ENCODE measurements at regions not wholly inside any gene's neighbourhood (a gene's known extent, or its start where the extent isn't known, plus 50 kb on each side); places are given as distances from the start of the nearest gene placed in this dataset.

- no peaks in the 10 kb centered on the region for H3K27me3 ChIP-seq
- H3K4me2 ChIP-seq = peak overlapping the region; percentile 79
- peak overlapping the region; percentile 86 for H3K27ac ChIP-seq
- 0 out of 2 replicates have a peak overlapping the region, but pooled peaks have one; percentile 17 for H3K4me3 ChIP-seq
- peaks cover 70% of the 10 kb centered on the region for H3K4me1 ChIP-seq
- no peak for TF ChIP-seq Cebpa-rat (IDR thresholded peaks at IDR 0.05)
- peak overlapping the region; percentile 30 for H3K9ac ChIP-seq
- no peaks in the 10 kb centered on the region for H4K20me1 ChIP-seq
- no peaks in the 10 kb centered on the region for H3K9me3 ChIP-seq
- no peaks in the 10 kb centered on the region for H3K36me3 ChIP-seq
These were observed 117.5 kb upstream of the HGF start for GRCh38 chr7:81887098-81888090.

GRCh38 chr7:81886211-81886764 is 116.4 kb upstream of the HGF start:
- Histone ChIP-seq H3K9ac (peak overlapping the region; percentile 16; the same call in 1 of the 2 replicates), H3K36me3 (no peaks in the 10 kb centered on the region), H3K27me3 (no peaks in the 10 kb centered on the region), H3K27ac (peak overlapping the region; percentile 86), H3K9me3 (no peaks in the 10 kb centered on the region), H3K4me2 (peak overlapping the region; percentile 79), H4K20me1 (no peaks in the 10 kb centered on the region), H3K4me1 (peaks cover 81% of the 10 kb centered on the region), H3K4me3 (no peak overlapping the region)
- no peak for TF ChIP-seq Cebpa-rat (IDR thresholded peaks at IDR 0.05)

GRCh38 chr7:81884817-81885216 is 115.0 kb upstream of the HGF start:
- Histone ChIP-seq H3K27me3 (no peaks in the 10 kb centered on the region), H3K4me3 (no peak overlapping the region), H3K9me3 (no peaks in the 10 kb centered on the region), H3K9ac (no peak overlapping the region), H3K27ac (peak overlapping the region; percentile 57), H4K20me1 (no peaks in the 10 kb centered on the region), H3K4me1 (peaks cover 85% of the 10 kb centered on the region), H3K4me2 (peak overlapping the region; percentile 79), H3K36me3 (no peaks in the 10 kb centered on the region)
- no peak for TF ChIP-seq Cebpa-rat (IDR thresholded peaks at IDR 0.05)

- Histone ChIP-seq H3K27ac (peak overlapping the region; percentile 57; the same call in 1 of the 2 replicates), H3K36me3 (no peaks in the 10 kb centered on the region), H3K9ac (no peak overlapping the region), H3K27me3 (no peaks in the 10 kb centered on the region), H3K4me1 (peaks cover 80% of the 10 kb centered on the region), H3K4me3 (no peak overlapping the region), H4K20me1 (no peaks in the 10 kb centered on the region), H3K9me3 (no peaks in the 10 kb centered on the region), H3K4me2 (no peak overlapping the region)
- no peak for TF ChIP-seq Cebpa-rat (IDR thresholded peaks at IDR 0.05)
These were observed 114.0 kb upstream of the HGF start for GRCh38 chr7:81883801-81884393.

GRCh38 chr7:81882086-81882485 is 112.2 kb upstream of the HGF start:
- Histone ChIP-seq H3K9me3 (no peaks in the 10 kb centered on the region), H3K4me3 (peak overlapping the region; percentile 5; the same call in 1 of the 2 replicates), H3K36me3 (no peaks in the 10 kb centered on the region), H4K20me1 (no peaks in the 10 kb centered on the region), H3K27me3 (no peaks in the 10 kb centered on the region), H3K4me1 (peaks cover 62% of the 10 kb centered on the region), H3K27ac (peak overlapping the region; percentile 61), H3K9ac (no peak overlapping the region), H3K4me2 (peak overlapping the region; percentile 58)
- no peak for TF ChIP-seq Cebpa-rat (IDR thresholded peaks at IDR 0.05)

- no peak overlapping the region for H3K9ac ChIP-seq
- H3K9me3 ChIP-seq = no peaks in the 10 kb centered on the region
- no peak overlapping the region for H3K4me2 ChIP-seq
- no peaks in the 10 kb centered on the region for H3K27me3 ChIP-seq
- H4K20me1 ChIP-seq = no peaks in the 10 kb centered on the region
- TF ChIP-seq Cebpa-rat (IDR thresholded peaks at IDR 0.05) = no peak
- no peak overlapping the region for H3K27ac ChIP-seq
- H3K4me3 ChIP-seq = no peak overlapping the region
- peaks cover 20% of the 10 kb centered on the region for H3K4me1 ChIP-seq
- H3K36me3 ChIP-seq = no peaks in the 10 kb centered on the region
These were observed 108.0 kb upstream of the HGF start for GRCh38 chr7:81877890-81878289.

GRCh38 chr7:81873559-81873958 is 103.7 kb upstream of the HGF start:
- H3K4me3 ChIP-seq = no peak overlapping the region
- no peaks in the 10 kb centered on the region for H3K4me1 ChIP-seq
- no peak for TF ChIP-seq Cebpa-rat (IDR thresholded peaks at IDR 0.05)
- no peaks in the 10 kb centered on the region for H4K20me1 ChIP-seq
- H3K27ac ChIP-seq = no peak overlapping the region
- H3K27me3 ChIP-seq = no peaks in the 10 kb centered on the region
- H3K36me3 ChIP-seq = no peaks in the 10 kb centered on the region
- H3K4me2 ChIP-seq = no peak overlapping the region
- no peaks in the 10 kb centered on the region for H3K9me3 ChIP-seq
- H3K9ac ChIP-seq = no peak overlapping the region

- Histone ChIP-seq H4K20me1 (no peaks in the 10 kb centered on the region), H3K4me1 (no peaks in the 10 kb centered on the region), H3K36me3 (no peaks in the 10 kb centered on the region), H3K4me2 (no peak overlapping the region), H3K4me3 (no peak overlapping the region), H3K27me3 (no peaks in the 10 kb centered on the region), H3K27ac (no peak overlapping the region), H3K9me3 (no peaks in the 10 kb centered on the region), H3K9ac (no peak overlapping the region)
- no peak for TF ChIP-seq Cebpa-rat (IDR thresholded peaks at IDR 0.05)
These were observed 101.9 kb upstream of the HGF start for GRCh38 chr7:81871606-81872265.

GRCh38 chr7:81870608-81871007 is 100.8 kb upstream of the HGF start:
- Histone ChIP-seq H3K4me1 (no peaks in the 10 kb centered on the region), H3K27me3 (no peaks in the 10 kb centered on the region), H3K4me3 (no peak overlapping the region), H3K4me2 (no peak overlapping the region), H3K27ac (no peak overlapping the region), H4K20me1 (no peaks in the 10 kb centered on the region), H3K36me3 (no peaks in the 10 kb centered on the region), H3K9me3 (no peaks in the 10 kb centered on the region), H3K9ac (no peak overlapping the region)
- TF ChIP-seq Cebpa-rat (IDR thresholded peaks at IDR 0.05) = no peak

Measured in BLaER1 (cell line).